ENCODE measurements at regions not wholly inside any gene's neighbourhood (a gene's known extent, or its start where the extent isn't known, plus 50 kb on each side); places are given as distances from the start of the nearest gene placed in this dataset.

DNA sequence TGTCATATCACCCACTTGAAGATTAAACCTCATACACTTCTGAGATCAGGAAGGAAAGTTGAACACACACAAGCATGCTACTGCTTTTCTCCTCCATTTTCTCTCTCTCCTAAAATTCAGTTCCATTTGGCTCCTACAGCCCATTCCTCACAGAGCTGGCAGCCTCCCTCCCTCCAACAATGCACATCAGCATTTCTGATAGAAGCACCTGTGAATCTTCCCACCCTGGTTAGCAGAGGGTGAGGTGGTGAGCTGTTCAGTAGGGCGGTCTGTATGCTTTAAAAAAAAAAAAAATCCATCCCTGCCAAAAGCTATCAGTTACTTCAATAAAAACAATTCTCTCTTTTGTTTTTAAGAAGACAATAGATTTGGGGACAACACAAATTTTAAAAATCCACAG lies 463.2 kb upstream of the KIF2A start:
- TF ChIP-seq, protein P1, sequence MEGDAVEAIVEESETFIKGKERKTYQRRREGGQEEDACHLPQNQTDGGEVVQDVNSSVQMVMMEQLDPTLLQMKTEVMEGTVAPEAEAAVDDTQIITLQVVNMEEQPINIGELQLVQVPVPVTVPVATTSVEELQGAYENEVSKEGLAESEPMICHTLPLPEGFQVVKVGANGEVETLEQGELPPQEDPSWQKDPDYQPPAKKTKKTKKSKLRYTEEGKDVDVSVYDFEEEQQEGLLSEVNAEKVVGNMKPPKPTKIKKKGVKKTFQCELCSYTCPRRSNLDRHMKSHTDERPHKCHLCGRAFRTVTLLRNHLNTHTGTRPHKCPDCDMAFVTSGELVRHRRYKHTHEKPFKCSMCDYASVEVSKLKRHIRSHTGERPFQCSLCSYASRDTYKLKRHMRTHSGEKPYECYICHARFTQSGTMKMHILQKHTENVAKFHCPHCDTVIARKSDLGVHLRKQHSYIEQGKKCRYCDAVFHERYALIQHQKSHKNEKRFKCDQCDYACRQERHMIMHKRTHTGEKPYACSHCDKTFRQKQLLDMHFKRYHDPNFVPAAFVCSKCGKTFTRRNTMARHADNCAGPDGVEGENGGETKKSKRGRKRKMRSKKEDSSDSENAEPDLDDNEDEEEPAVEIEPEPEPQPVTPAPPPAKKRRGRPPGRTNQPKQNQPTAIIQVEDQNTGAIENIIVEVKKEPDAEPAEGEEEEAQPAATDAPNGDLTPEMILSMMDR (conservative IDR thresholded peaks at IDR 0.05) = no peak
- TF ChIP-seq EZH2 (IDR thresholded peaks at IDR 0.05; ENCODE audit: low read depth) = no peak
